OCI-LY1 (cell line): ENCODE measurements at regions not wholly inside any gene's neighbourhood (a gene's known extent, or its start where the extent isn't known, plus 50 kb on each side); places are given as distances from the start of the nearest gene placed in this dataset.

Experiments
- H2AFZ ChIP-seq: fragments of 200-600 bp; sonication (generic), shearing (Covaris generic); 2 replicates; pipeline ENCODE4 v1.6.0; 2014; ENCODE audit warnings: antibody characterized with exemption, mild to moderate bottlenecking, low read length
- H3F3A ChIP-seq: fragments of 200-600 bp; sonication (generic), shearing (Covaris generic); 2 replicates; pipeline ENCODE4 v1.6.0; 2014; ENCODE audit warnings: mild to moderate bottlenecking, antibody characterized with exemption, low read length, moderate library complexity; ENCODE audit not compliant: insufficient read depth
- H3K27ac ChIP-seq: fragments of 200-600 bp; sonication (generic); 2 replicates; pipeline ENCODE4 v1.5.1; 2014; ENCODE audit warnings: low read length, mixed run types, mild to moderate bottlenecking, low read depth; ENCODE audit not compliant: poor library complexity, severe bottlenecking
- H3K27me3 ChIP-seq: fragments of 200-600 bp; sonication (generic); 2 replicates; pipeline ENCODE4 v1.6.0; 2014; ENCODE audit warnings: antibody characterized with exemption, mild to moderate bottlenecking, low read length, moderate library complexity; ENCODE audit not compliant: insufficient read depth
- H3K36me3 ChIP-seq: fragments of 200-600 bp; sonication (generic); 2 replicates; pipeline ENCODE4 v1.6.1; 2014; ENCODE audit warnings: mild to moderate bottlenecking, antibody characterized with exemption, low read length, moderate library complexity, mixed read lengths; ENCODE audit not compliant: insufficient read depth
- H3K4me1 ChIP-seq: fragments of 200-600 bp; sonication (generic); 2 replicates; pipeline ENCODE4 v1.5.1; 2014; ENCODE audit warnings: mild to moderate bottlenecking, low read length, moderate library complexity; ENCODE audit not compliant: insufficient read depth, severe bottlenecking
- H3K4me2 ChIP-seq: fragments of 200-600 bp; sonication (generic), shearing (Covaris generic); 2 replicates; pipeline ENCODE4 v1.6.1; 2014; ENCODE audit warnings: low read length
- H3K4me3 ChIP-seq: fragments of 200-600 bp; sonication (generic); 2 replicates; pipeline ENCODE4 v1.5.1; 2014; ENCODE audit warnings: low read length, low read depth, mild to moderate bottlenecking, mixed read lengths; ENCODE audit not compliant: poor library complexity, severe bottlenecking
- H3K79me2 ChIP-seq: fragments of 200-600 bp; shearing (Covaris generic); 2 replicates; pipeline ENCODE4 v1.6.1; 2016; ENCODE audit warnings: mixed run types, low read length, mixed read lengths; ENCODE audit not compliant: insufficient read depth
- H3K9ac ChIP-seq: fragments of 200-600 bp; sonication (generic), shearing (Covaris generic); 2 replicates; pipeline ENCODE4 v1.6.1; 2014; ENCODE audit warnings: mild to moderate bottlenecking, low read length, mixed read lengths
- H3K9me2 ChIP-seq: fragments of 200-600 bp; sonication (generic), shearing (Covaris generic); 2 replicates; pipeline ENCODE4 v1.6.1; 2014; ENCODE audit warnings: low read depth, mild to moderate bottlenecking, low read length, mixed read lengths
- H3K9me3 ChIP-seq: fragments of 200-600 bp; shearing (Covaris generic); 2 replicates; pipeline ENCODE4 v1.6.1; 2014; ENCODE audit warnings: low read length, mixed read lengths
- H4K20me1 ChIP-seq: fragments of 200-600 bp; sonication (generic), shearing (Covaris generic); 2 replicates; pipeline ENCODE4 v1.6.0; 2016; ENCODE audit warnings: mild to moderate bottlenecking, low read length; ENCODE audit not compliant: insufficient read depth
- CTCF ChIP-seq: fragments of 200-600 bp; sonication (generic), shearing (Covaris generic); IDR thresholded peaks from 2 replicates; pipeline ENCODE4 v1.5.1; 2017; ENCODE audit warnings: mild to moderate bottlenecking, antibody characterized with exemption, low read length, moderate library complexity, mixed read lengths
- EZH2 ChIP-seq: fragments of 200-600 bp; sonication (generic), shearing (Covaris generic); IDR thresholded peaks from 2 replicates; pipeline ENCODE4 v1.8.0; 2017; ENCODE audit warnings: borderline replicate concordance, mixed run types, mild to moderate bottlenecking, antibody characterized with exemption, low read length, moderate library complexity, mixed read lengths

- Histone ChIP-seq H3K27me3 (no peaks in the 10 kb centered on the region), H3K9me2 (no peaks in the 10 kb centered on the region), H3K4me1 (no peaks in the 10 kb centered on the region), H3K4me2 (no peak overlapping the region), H3K4me3 (no peak overlapping the region), H3K9me3 (no peaks in the 10 kb centered on the region), H3K27ac (no peak overlapping the region), H3K36me3 (no peaks in the 10 kb centered on the region), H4K20me1 (no peaks in the 10 kb centered on the region), H2AFZ (no peak overlapping the region), H3K9ac (no peak overlapping the region), H3K79me2 (no peaks in the 10 kb centered on the region), H3F3A (no peaks in the 10 kb centered on the region)
- TF ChIP-seq CTCF (no peak), EZH2 (no peak)
These were observed 1509.9 kb downstream of the SLITRK5 start for GRCh38 chr13:89181041-89181440.

GRCh38 chr13:89199138-89199537, 1528.0 kb downstream of the SLITRK5 start:
- Histone ChIP-seq H3K9me2 (no peaks in the 10 kb centered on the region), H3K27ac (no peak overlapping the region)

GRCh38 chr13:89204435-89204834, 1533.3 kb downstream of the SLITRK5 start:
- Histone ChIP-seq H3K9ac (no peak overlapping the region), H3K27me3 (no peaks in the 10 kb centered on the region), H3K79me2 (no peaks in the 10 kb centered on the region), H3F3A (no peaks in the 10 kb centered on the region), H3K4me3 (no peak overlapping the region), H3K36me3 (no peaks in the 10 kb centered on the region), H3K4me1 (no peaks in the 10 kb centered on the region), H3K9me3 (no peaks in the 10 kb centered on the region), H4K20me1 (no peaks in the 10 kb centered on the region), H3K4me2 (no peak overlapping the region), H2AFZ (no peak overlapping the region), H3K9me2 (no peaks in the 10 kb centered on the region), H3K27ac (no peak overlapping the region)
- TF ChIP-seq EZH2 (no peak), CTCF (no peak)

More at GRCh38 chr13:89199138-89199537, 1528.0 kb downstream of the SLITRK5 start:
- Histone ChIP-seq H3K9me3 (no peaks in the 10 kb centered on the region), H3K27me3 (no peaks in the 10 kb centered on the region), H3K4me2 (no peak overlapping the region), H3K36me3 (no peaks in the 10 kb centered on the region), H3K4me3 (no peak overlapping the region), H2AFZ (no peak overlapping the region), H3K79me2 (no peaks in the 10 kb centered on the region), H4K20me1 (no peaks in the 10 kb centered on the region), H3K4me1 (no peaks in the 10 kb centered on the region), H3F3A (no peaks in the 10 kb centered on the region), H3K9ac (no peak overlapping the region)
- TF ChIP-seq EZH2: no peak
- TF ChIP-seq CTCF: no peak
